Posterior vena cava (tissue), 2 donors: ENCODE measurements at regions not wholly inside any gene's neighbourhood (a gene's known extent, or its start where the extent isn't known, plus 50 kb on each side); places are given as distances from the start of the nearest gene placed in this dataset.
"Not testable (repeated sequence)": the region's sequence is repeated elsewhere in the genome, so short reads cannot be mapped to it uniquely, and the experiment has no call there.

Experiments
- DNase-seq: peaks from one replicate; pipeline ENCODE4 v3.0.0-alpha.2; 2020; ENCODE audit warnings: low spot score
- intact Hi-C, 2 donors: fragments of 100-400 bp; cut with DNase I; formaldehyde crosslinking; loops; one replicate each; pipeline versions ENCODE4 v1.14.1 to v1.14.2; 2022 to 2023
- donor health status: DM: yes; HTN: yes; CAD: no.
- donor health status: DM: yes; HTN: yes; CAD: no.

DNA sequence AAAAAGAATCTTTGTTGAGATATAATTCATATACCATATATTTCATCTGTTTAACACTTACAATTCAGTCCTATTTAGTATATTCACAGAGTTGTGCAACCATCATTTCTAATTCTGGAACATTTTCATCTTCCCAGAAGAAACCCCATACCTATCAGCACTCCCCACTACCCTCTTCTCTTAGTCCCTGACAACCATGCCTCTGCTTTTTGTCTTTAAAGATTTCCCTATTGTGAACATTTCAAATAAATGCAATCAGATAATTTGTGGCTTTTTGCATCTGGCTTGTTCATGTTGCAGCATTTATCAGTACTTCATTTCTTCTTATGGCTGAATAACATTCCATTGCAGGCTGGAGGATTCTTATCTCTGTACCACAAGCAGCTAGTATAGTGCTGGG lies 305.9 kb upstream of the MEX3C start:
- no peak for DNase-seq
- intact Hi-C loops = no loop called here

DNA sequence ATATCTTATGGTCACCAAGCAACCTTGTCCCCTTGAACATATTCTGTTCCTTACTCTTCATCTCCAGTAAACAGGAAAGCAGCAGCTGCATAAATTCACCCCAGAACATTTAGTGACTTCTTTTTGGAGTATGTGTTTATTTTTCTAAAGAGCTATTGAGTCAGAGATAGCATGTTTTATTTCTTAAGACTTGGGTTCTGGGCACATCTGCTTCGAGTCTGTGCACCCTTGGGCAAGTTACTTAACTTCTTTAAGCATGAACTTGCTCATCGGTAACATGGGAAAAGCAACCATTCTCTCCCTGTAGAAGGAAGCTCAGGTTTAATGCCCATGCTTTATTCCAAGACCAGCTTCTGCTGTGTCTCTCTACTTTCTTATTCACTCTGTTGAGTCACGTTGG lies 309.3 kb upstream of the MEX3C start:
- intact Hi-C loops = no loop called here

DNA sequence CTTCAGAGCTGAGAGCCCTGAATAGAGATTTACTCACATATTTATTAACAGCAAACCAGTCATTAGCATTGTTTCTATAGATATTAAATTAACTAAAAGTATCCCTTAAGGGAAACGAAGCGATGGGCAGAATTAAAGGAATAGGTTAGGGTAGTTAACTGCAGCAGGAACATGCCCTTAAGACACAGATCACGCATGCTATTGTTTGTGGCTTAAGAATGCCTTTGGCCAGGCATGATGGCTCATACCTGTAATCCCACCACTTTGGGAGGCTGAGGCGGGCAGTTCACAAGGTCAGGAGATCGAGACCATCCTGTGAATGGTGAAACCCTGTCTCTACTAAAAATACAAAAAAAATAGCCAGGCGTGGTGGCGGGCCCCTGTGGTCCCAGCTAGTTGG lies 310.9 kb upstream of the MEX3C start:
- intact Hi-C loops, DNase-seq: not testable (repeated sequence)

More for the DNA sequence above, 309.3 kb upstream of the MEX3C start:
- DNase-seq = no peak

- DNase-seq = no peak
- intact Hi-C loops = loop anchor here in 1 of 2 donors (5.0 kb wide), 1 partner anchor 798 kb away; no protein-coding TSS in a partner anchor
Observed at GRCh38 chr18:51510020-51510419, 312.5 kb upstream of the MEX3C start.

DNA sequence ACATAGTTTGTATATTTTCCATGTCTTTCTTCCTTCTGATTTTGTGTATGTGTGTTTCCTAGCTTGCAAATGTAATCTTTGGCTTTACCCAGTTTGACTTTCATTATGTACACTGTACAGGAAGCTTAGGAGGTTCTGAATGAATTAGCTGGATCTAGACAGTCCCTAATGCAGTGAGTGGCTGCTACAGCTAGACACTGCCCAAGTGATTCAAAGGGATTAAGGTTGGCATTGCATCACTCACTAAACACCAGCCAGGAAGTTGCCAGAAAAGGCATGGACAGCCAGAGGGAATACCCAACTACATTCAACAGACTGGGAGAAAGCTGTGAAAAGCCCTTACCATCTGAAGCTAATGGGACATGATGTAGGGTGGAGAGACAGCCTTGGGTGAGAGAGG lies 316.0 kb upstream of the MEX3C start:
- intact Hi-C loops = loop anchor here in 1 of 2 donors (5.0 kb wide), 1 partner anchor 801 kb away; no protein-coding TSS in a partner anchor
- no peak for DNase-seq

- no peak for DNase-seq
- intact Hi-C loops = loop anchor here in 1 of 2 donors (5.0 kb wide), 1 partner anchor 802 kb away; no protein-coding TSS in a partner anchor
Observed at GRCh38 chr18:51514128-51514527, 316.6 kb upstream of the MEX3C start.

DNA sequence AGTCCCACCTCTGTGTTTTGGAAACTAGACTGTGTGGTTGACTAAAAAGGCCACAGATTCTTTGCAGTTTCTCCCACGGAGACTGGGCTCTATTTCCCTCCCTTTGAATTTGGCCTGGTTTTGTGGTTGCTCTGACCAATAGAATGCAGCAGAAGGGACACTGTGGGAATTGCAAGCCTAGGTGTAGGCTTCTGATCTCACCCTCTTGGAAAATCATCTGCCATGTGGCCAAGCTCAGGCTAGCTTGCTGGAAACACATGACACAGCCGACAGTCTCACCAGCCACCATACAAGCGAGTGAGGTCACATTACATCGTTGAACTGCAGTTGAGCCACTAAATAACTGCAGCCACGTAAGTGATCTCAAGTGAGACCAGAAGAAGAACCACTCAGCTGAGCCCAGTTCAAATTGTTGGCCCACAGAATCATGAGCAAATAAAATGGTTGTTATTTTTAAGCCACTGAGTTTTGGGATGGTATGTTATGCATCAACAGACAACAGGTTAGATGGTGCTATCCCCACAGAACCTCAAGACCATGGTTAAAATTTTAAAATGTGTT lies 319.1 kb upstream of the MEX3C start:
- intact Hi-C loops = no loop called here
- no peak for DNase-seq

GRCh38 chr18:51519571-51519970 lies 322.1 kb upstream of the MEX3C start:
- intact Hi-C loops = no loop called here
- DNase-seq = no peak

DNA sequence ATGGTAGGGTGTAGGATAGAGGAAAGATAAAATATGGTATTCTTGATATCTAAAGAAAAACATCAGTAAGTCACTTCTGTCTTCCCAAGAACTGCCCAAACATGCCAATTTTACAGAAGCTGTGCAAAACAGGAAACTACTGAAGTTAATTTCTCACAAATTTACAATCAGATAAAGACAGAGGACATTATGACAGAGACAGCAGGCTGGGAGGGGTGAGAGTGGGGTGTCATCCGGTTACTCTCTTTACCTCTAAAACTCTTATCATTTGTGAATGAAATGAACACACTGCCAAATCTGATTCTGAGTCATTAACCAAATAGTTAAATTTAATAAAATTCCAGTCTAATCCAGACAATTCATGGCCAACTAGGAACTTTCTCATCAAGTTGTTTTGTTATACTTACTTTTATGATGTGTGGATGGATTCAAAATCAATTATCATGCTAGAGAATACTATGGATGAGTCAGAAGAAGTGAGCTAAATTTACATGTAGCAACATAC lies 323.2 kb upstream of the MEX3C start:
- DNase-seq = no peak
- intact Hi-C loops = no loop called here

DNA sequence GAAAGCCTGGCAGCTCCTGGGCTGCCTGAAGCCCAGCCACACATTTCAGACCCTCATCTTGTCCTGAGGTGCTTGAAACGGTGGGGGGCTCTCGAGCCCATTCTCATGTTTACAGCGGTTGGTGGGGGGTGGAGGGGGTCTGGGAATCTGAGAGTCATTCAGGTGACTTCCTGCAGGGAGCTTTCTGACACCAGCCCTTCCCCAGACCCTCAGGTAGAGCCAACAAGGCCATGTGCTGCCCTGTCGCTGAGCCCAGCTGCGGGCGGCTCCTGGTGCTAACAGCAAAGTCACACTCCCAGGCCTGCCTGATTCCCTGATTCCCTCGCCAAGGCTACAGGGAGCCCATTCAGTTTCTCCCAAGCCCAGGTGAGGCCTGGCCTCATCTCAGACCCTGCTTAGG lies 324.9 kb upstream of the MEX3C start:
- intact Hi-C loops = no loop called here
- no peak for DNase-seq

DNA sequence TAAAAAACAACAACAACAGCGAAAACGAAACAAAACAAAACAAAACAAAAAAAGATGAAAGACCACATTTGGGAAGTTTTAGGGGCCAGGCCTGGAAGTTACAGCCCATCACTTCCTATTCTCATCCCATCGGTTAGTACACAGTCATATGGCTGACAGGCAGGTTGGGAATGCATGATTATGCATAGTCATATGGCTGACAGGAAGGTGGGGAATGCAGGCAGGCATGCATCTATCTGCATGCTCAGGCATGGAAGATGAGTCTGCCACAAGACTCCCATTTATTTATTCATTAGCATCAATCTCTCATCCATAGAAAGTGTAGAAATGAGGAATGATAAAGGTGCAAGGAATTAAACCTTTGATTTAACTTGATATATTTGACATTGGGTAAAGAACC lies 325.3 kb upstream of the MEX3C start:
- no peak for DNase-seq
- intact Hi-C loops = no loop called here

DNA sequence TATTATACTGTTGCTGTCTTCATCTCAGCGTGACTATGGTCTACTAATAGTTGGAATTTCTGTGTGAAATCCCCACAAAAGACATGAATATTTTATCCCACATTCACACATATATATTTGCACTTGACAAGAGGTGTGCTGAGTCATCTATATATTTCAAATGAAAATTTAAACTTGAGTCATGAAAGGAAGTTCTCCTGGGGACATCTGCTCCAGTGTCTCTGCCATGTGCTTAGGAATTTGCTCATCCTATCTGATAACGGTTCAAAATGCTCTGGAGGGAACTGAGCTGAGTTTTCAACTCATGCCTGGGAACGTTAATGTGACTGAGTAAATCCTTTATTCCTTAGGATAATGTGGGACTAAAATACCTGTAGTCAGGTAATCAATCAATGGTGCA lies 326.2 kb upstream of the MEX3C start:
- no peak for DNase-seq
- intact Hi-C loops = no loop called here

- no peak for DNase-seq
- intact Hi-C loops = no loop called here
Observed at GRCh38 chr18:51525453-51526225, 328.2 kb upstream of the MEX3C start.

GRCh38 chr18:51527826-51528225 lies 330.3 kb upstream of the MEX3C start:
- DNase-seq = no peak
- intact Hi-C loops = no loop called here

- intact Hi-C loops = no loop called here
- DNase-seq = no peak
Observed at GRCh38 chr18:51531501-51531900, 334.0 kb upstream of the MEX3C start.

DNA sequence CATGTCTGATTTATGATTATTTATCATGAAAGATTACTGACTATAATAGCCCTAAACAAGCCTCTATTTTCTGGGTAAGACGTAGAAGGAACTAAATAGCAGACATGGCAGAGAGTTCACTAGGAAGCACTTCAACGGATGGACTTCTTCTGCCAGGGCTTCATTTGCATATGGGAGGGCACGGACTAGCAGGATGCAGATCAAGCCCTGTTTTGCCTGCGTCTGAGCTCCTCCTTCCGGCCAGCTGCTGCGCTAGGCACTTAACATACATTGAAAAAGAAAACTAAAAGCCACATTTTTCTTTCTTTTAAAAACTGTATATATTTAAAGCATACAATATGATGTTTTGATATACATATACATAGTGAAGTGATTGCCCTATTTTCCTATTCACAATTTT lies 340.0 kb upstream of the MEX3C start:
- no peak for DNase-seq
- intact Hi-C loops = loop anchor here in 1 of 2 donors (5.0 kb wide), 1 partner anchor 220 kb away; no protein-coding TSS in a partner anchor

DNA sequence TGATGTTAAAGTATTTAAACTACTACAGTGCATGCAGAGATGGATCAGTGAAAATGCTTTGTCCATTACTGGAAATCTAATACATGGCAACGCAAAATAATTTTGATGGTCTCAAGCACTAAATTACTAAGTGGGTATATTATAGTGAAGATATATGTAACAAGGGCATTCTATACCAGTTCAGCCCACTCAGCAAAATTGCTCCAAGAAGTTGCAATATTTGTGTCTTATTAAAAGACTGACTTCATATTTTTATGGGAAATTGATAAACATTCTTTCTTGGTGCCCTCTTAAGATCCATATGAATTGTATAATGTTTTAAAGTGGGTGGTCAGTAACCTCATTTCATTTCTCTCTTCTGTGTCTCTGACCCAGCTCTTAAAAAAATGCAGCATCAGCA lies 343.1 kb upstream of the MEX3C start:
- intact Hi-C loops = no loop called here
- no peak for DNase-seq

DNA sequence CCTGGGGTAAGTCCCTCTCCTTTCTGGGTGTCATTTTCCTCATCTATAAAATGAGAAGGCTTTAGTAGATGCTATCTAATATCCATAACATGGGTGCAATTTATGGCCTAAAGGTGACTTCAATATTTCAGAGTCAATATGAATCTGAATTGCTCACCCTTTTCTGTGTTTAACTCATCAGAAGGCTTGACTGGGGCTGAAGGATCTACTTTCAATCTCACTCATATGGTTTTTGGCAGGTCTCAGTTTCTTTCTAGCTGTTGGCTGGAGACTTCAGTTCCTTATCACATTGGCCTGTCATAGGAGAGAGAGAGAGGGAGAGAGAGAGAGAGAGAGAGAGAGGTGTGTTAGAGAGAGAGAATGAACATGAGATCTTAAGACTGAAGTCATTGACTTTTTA lies 343.7 kb upstream of the MEX3C start:
- intact Hi-C loops = no loop called here
- no peak for DNase-seq

GRCh38 chr18:51543658-51544155 lies 346.2 kb upstream of the MEX3C start:
- intact Hi-C loops = no loop called here
- DNase-seq = no peak

DNA sequence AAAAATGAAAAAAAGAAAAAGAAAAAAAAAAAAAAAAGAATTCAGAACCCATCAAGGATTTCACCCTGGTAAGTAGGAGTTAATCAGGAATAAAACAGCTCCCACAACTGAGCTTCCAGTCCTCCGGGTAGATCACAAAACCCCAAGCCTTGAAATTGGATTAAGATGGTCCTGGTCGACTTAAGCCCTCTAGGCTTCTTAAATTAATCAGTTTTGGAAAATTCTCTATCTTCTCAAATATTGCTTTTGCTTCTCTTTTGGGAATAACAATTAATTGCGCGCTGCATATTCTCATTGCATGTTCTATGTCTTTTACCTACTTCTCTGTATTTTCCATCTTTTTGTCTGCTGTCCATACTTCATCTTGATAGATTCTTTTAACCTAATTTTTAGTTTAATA lies 348.0 kb upstream of the MEX3C start:
- intact Hi-C loops = no loop called here
- no peak for DNase-seq
